ENCODE measurements at regions not wholly inside any gene's neighbourhood (a gene's known extent, or its start where the extent isn't known, plus 50 kb on each side); places are given as distances from the start of the nearest gene placed in this dataset.
"Not testable (repeated sequence)": the region's sequence is repeated elsewhere in the genome, so short reads cannot be mapped to it uniquely, and the experiment has no call there.

GRCh38 chr6:106847116-106847515 is 127.4 kb downstream of the CD24 start:
- DNase-seq: no peak

DNA sequence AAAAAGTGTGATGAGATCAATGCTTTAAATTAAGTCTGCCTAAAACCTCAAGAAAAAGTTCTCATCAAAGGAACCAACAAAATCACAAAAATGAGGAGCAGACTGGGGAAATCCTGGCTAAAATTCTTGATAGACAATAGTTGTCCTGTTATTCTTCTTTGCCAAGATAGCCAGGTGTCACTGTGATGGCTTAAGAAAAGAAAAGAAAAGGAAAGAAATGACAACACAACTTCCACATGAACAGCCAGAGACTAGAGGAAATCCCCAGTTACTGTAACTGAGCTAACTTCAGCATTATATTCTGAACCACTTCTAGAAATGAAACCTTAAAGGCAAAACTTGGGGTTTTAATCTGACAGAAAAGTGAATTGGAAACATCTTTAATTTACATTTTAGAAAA is 129.6 kb downstream of the CD24 start:
- no peak for DNase-seq

- DNase-seq: no peak
Observed at GRCh38 chr6:106832766-106833510, 141.6 kb downstream of the CD24 start.

DNA sequence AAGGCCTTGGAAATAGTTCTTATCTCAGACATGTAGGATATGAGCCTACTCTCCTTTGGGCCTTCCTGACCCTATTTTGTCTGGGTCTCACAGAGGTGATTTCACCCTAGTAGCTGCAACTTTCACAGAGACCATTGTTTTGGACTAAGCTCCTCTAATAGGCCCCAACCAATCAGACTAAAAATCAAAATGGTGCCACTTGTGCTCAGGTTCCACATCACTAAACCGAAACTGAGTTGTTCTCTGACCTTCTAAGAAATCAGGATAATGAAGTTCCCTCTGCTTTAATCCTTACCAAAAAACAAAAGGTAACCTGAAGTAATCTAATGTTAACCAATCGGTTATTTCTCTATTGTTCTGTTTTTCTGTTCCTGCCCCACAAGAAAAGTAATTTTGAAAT is 143.6 kb downstream of the CD24 start:
- no peak for DNase-seq

GRCh38 chr6:106829451-106829850 is 145.1 kb downstream of the CD24 start:
- DNase-seq: no peak

DNA sequence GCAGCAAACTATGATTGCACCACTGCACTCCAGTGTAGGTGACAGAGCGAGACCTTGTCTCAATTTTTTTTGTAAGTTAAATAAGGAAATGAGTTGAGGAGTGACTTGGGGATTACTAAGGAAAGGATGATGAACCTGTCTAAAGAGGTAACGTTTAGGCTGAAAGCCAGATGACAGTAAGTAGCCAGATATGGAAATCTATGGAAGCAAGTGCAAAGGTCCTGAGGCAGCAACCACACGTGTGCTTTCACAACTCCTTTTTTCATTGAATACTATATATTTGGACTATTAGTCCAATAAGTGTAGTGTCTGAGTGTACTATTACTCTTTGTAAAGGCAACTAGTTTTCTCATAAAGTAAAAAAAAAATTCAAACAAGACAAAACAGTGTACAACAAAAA is 147.4 kb downstream of the CD24 start:
- DNase-seq: no peak

DNA sequence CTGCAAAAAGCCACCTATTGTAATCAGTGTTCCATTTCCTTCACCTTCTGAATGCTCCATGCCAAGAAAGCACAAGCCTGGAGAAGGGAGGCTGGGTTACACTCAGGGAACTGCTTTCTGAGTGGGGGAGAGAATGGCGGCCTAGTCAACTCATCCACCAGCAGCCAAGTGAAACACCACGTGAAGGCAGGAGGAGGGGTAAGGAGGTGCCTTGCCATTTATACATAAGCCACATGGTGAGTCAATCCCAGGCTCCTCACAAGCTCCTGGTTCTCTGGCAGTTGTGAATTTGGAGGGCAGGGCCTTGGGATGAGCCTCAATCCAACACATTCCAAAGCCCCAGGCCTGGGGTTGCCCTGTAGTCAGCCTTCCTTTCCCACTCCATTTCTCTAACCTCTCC is 149.4 kb downstream of the CD24 start:
- DNase-seq: no peak

- peak; percentile 10 for DNase-seq
Observed at GRCh38 chr6:106823732-106824351, 150.7 kb downstream of the CD24 start.

DNA sequence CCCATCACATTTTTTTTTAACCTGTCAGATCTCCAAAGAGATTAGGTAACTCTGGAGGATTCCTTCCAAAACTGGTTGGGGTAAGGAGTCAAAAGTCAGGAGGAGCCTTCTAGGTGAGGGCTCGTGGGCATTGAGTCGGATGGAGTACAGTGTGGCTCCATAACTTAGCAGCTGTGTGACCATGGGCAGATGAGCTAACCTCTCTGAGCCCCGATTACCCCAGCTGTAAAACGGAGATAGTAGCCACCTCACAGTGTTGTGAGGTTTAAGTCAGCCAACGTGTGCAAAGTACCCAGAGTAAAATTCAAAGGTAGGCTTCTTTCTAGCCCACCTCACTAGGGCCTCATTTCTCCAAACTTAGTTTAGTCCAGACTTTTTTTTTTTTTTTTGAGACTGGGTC is 151.5 kb downstream of the CD24 start:
- no peak for DNase-seq

DNA sequence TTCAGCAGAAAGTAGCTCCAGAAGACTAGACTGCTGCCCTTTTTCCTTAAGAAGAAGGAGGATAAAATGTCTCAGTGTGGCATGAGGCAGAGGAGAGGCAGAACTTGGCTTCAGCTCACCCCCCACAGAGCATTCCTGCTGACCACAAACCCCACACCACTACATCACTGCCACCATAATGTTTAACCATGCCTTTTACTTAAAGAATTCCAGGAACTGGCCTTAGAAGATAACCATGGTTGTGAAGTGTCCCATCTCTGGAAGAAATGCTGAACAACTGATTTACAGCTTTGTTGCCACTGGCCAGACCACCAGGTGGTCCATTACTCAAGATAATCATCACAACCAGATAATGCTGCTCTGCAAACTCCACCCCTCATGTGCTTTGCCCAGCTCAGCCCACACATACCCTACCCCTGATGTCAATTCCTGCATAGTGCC is 154.1 kb downstream of the CD24 start:
- DNase-seq: no peak

DNA sequence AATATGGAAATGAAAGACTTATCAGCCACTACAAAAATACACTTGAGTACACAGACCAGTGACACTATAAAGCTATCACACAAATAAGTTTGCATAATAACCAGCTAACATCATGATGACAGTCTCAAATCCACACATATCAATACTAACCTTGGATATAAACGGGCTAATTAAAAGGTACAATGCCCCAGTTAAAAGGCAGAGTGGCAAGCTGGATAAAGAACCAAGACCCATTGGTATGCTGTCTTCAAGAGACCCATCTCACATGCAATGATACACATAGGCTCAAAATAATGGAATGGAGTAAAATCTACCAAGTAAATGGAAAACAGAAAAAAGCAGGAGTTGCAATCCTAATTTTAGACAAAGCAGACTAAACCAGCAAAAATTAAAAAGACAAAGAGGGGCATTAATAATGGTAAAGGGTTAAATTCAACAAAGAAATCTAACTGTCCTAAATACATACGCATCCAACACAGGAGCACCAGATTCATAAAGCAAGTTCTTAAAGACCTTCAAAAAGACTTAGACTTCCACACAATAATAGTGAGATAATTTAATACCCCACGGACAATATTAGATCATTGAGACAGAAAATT is 163.3 kb downstream of the CD24 start:
- DNase-seq: no peak

DNA sequence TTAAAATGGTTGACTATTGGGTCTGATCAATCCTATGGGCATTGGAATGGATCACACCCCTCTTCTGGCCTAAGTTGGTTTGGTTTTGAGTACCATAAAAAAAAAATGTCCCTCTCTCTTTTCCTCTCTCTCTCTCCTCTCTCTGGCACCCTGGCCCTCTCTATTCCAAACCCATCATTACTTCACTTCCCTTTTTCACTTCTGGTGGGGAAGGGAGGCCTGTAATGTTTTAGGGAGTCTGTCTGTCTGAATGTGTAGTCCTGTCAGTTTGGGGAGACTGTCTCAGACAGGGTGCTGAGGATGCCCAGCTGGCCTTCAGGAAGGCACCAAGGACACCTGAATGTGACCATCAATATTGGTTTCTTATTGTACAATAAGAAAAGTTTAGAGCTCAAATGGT is 165.8 kb downstream of the CD24 start:
- DNase-seq: no peak

GRCh38 chr6:106807947-106808611 is 166.4 kb downstream of the CD24 start:
- no peak for DNase-seq

DNA sequence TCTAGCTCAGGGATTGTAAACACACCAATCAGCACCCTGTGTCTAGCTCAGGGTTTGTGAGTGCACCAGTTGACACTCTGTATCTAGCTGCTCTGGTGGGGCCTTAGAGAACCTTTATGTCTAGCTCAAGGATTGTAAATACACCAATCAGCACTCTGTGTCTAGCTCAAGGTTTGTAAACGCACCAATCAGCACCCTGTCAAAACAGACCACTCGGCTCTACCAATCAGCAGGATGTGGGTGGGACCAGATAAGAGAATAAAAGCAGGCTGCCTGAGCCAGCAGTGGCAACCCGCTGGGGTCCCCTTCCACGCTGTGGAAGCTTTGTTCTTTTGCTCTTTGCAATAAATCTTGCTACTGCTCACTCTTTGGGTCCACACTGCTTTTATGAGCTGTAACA is 168.3 kb downstream of the CD24 start:
- not testable (repeated sequence) for DNase-seq

DNA sequence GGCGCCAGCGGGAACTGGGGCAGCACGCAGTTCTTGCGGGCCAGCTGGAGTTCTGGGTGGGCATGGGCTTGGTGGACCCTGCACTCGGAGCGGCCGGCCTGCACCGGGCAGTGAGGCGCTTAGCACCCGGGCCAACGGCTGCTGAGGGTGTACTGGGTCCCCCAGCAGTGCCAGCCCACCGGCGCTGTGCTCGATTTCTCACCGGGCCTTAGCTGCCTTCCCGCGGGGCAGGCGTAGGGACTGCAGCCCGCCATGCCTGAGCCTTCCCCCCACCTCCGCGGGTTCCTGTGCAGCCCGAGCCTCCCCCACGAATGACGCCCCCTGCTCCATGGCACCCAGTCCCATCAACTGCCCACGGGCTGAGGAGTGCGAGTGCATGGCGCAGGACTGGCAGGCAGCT is 168.8 kb downstream of the CD24 start:
- DNase-seq: no peak

GRCh38 chr6:106804346-106805335 is 169.9 kb downstream of the CD24 start:
- no peak for DNase-seq

- no peak for DNase-seq
Observed at GRCh38 chr6:106803188-106803587, 171.3 kb downstream of the CD24 start.

DNA sequence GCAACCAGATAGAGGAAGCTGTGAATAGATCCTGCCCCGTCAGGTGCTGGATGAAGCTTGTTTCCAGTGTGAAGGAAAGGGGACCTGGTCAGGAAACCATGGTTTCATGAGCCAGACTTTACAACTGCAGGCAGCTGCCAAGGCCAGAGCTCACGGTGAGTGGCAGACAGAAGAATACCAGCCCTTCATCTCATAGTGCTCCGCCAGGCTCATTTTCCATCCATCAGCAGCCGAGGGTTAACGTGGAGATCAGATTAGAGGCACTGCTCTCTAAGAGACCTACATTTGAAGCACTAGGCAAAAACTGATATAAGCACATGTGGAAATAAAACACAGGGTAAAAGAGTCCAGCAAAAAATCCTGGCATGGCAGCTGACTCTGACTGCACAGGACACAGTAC is 172.4 kb downstream of the CD24 start:
- no peak for DNase-seq

DNA sequence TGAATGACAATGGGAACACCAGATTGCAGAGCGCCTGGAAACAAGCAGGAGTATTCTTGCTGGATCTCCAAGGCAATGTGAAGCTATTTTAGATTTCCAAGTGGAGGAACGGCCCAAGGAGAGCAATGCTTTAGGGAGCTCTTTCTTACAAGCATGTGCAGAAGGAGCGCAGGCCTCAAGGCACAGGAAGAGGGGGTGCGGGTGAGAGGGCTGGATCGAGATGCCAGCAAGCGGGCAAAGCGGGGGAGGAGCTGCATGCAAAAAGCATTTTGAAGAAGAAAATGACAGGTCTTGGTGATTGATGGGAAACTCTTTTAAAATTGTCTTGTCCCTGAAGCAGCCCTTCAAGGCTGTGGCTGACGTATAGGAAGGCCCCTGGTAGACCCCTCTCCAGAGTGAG is 171.9 kb downstream of the QRSL1 start:
- no peak for DNase-seq

- no peak for DNase-seq
Observed at GRCh38 chr6:106800379-106800778, 171.0 kb downstream of the QRSL1 start.

DNA sequence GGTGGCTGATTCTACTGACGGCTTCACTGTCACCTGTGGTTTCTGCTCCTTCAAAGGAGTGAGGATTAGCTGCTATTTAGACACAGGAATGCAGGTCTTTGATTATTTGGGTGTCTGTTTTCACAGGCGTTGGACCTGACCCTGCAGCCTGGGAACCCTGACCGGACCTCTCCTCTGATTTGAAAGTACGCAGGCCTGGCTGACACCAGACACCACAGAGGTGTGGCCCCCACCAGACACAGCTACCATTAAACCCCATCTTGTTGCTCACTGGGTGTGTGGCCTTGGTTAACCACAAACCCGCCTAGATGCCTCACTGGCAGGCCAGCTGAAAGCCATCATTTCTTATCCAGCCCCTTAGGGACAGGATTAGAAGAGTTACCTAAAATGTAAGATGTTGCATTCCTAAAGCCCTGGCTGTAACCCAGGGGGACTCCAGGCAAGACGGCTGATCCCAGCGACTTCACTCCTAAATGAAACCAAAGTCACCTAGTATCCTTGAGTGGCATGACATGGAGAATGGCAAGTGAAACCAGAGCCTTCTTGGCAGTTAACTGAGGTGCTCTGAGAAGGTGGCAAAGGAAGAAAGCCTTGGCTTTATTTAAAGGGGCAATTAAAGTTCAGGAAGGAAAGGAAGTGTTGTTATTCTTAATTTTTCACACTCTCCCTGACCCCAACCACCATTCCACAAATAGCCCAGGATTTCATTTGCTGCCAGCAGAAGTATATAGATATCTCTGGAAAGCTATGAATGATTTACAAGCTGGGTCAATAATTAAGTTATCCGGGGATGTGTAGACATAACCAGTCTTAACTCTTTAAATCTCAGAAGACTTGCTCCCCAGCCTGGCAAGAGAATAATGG is 169.9 kb downstream of the QRSL1 start:
- DNase-seq: no peak

DNA sequence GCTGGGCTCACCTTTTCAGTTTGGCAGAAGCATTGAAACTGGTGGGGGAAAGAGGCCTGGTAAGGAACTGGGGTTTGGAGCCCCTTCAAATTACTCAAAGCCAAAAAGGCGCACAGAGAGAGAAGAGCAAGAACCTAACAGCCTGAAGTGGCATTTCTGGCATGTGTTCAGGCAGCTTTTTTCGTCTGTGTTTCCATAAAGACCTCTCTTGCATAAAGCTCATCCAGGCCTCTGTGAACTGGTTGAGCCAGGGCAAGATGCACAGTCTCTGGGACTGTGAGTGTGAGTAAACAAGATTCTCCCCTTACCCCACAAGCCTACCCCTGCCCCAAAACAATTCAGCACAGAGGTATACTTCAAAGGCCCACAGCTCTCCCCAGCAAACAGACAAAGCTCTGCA is 167.8 kb downstream of the QRSL1 start:
- DNase-seq: no peak
